NCI-H2171 treated with DMSO at 0.1 percent for 48 hours (cell line): ENCODE measurements at regions not wholly inside any gene's neighbourhood (a gene's known extent, or its start where the extent isn't known, plus 50 kb on each side); places are given as distances from the start of the nearest gene placed in this dataset.

Experiments
- DNase-seq: peaks from one replicate; lab custom pipeline; 2025; lab: John Stamatoyannopoulos, UW

DNA sequence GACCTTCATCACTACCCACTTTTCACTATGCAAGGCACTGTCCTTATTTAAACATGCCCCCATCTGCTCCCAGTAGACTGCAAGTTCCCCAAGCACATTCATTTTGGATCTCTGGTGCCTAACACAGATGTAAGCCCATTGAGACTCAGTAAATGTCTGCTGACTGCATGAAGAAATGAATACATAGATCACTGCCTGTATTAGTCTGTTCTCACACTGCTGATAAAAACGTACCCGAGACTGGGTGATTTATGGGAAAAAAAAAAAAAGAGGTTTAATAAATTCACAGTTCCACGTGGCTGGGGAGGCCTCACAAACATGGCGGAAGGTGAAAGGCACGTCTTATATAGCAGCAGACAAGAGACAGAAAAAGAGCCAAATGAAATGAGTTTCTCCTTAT is 204.9 kb downstream of the ATG4C start:
- no peak for DNase-seq

- peak; percentile 2 for DNase-seq
These were observed 205.6 kb downstream of the ATG4C start for GRCh38 chr1:62989497-62989896.

- DNase-seq: peak; percentile 27
These were observed 207.2 kb downstream of the ATG4C start for GRCh38 chr1:62991152-62991551.

DNA sequence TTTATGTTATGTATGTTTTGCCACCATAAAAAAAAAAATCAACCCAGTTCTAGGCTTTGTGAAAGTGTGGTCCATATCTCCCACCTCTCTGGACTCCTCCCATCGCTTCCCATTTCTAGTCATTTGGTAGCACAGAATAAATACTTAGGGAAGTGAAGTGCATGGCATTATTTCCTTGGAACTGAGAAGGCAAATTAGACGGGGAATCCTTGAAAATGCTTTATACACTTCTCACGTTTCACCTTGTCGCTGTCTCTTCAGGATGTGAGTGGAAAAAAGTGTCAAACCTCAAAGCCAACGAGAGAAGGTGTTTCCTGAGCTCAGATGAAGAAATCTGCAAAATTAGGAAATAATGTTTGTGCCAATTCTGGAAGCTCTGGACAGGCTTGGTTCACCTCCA is 209.9 kb downstream of the ATG4C start:
- DNase-seq: no peak

DNA sequence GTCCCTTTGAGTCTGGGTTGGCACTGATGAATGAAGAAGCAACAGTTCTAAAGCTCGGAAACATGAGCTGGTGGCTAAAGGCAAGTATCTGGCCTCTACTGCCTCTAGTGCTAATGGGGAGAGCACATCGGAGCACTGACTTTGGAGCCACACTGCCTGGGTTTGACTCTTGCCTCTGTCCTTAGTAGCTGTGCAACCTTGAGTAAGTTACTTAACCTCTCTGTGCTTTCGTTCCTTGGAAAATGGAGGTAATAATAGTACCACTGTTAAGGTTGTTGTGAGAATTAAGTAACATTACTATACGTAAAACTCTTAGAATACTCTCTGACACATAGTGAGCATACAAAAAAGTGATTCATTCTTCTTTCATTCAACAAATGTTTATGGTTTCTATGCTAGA is 211.2 kb downstream of the ATG4C start:
- DNase-seq: no peak

DNA sequence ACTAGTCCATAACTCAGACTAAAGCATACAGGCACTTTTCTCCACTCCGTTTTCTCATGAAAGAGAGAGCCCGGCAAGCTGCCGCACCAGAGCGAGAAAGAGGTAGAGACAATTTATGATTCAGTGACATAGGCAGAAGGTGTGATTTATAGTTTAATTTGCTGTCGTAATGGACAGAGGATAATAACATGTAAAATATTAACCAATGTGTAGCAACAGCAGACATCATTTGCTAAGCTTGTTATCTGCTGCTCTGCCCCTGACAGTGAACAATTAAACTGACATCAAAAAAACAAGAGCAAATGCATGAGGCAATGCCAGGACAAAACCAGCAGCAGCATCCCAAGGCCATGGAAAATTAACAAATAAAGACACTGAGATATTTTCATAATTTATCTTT is 214.0 kb downstream of the ATG4C start:
- no peak for DNase-seq

GRCh38 chr1:62998845-62999649 is 215.1 kb downstream of the ATG4C start:
- DNase-seq: no peak

DNA sequence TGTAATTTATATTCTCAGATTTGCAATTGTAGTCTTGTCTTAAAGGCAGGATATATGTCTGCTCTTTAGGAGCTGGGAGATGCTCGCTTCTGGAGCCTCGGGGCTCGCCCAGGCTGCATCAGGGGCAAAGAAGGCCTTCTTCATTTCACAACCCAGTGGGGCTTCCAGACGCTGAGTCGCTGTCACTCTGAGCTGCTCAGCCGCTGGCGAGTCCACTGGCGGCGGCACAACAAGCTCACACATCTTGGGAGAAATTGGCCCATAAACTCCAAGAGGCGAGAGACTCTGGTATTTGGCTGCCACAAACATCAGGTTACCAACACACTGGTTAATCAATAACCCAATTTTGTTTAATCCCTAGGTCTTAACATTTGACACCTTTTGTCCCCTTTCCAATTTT is 216.6 kb downstream of the ATG4C start:
- no peak for DNase-seq

- peak; percentile 2 for DNase-seq
These were observed 220.9 kb downstream of the ATG4C start for GRCh38 chr1:63004868-63005267.

- DNase-seq: no peak
These were observed 221.9 kb downstream of the ATG4C start for GRCh38 chr1:63005812-63006211.

DNA sequence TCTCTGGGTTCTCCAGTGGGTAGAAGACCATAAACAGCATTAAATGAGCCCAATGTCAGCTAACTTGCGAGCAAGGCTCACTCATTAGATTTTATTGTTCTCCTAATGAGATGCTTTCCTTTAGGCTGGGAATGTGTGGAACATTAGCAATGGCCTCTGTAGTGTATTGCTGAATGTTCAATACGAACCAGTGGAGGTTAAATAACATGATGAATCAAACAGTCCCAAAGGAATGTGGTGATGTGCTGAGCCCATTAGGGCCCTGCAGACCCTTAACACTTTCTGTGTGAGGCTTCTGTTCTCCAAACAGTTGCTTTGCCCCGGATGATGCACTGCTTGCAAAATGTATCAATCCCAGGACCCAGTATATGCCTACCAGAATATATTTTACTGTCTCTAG is 225.5 kb downstream of the ATG4C start:
- no peak for DNase-seq

- no peak for DNase-seq
These were observed 227.2 kb downstream of the ATG4C start for GRCh38 chr1:63010913-63011660.

DNA sequence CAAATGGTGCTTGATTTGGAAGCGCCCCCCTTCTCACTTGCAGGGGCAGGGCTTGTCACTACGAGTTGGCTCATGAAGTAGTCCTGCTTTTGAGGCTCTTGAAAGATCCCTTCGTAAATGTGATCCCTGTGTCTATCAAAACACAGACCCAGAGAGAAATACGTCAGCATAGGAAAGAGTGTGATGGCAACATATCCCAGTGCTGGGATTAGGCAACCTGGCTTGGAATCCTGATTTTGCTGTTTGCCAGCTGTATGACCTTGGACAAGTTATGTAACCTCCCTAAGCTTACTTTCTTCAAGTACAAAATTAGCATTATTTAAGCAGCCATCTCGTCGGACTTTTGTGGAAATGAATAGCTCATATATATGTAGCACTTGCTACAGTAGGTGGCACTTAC is 228.4 kb downstream of the ATG4C start:
- no peak for DNase-seq

DNA sequence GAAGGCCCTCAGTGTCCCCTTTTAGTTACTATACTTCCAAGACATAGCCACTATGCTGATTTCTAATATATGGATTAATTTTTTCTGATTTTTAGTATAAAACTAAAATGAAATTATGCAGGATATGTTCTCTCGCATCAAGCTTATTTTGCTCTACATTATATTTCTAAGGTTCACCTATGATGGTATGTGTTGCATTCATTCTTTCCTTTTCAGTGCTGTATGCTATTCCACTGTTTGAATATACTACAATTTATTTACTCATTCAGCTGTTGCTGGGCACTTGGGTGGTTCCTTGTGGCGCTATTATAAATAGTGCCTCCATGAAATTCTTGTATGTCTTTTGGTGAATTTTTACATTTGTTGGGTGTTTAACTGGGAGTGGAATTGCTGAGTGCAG is 230.3 kb downstream of the ATG4C start:
- DNase-seq: no peak

GRCh38 chr1:63022319-63022718 is 238.4 kb downstream of the ATG4C start:
- no peak for DNase-seq

DNA sequence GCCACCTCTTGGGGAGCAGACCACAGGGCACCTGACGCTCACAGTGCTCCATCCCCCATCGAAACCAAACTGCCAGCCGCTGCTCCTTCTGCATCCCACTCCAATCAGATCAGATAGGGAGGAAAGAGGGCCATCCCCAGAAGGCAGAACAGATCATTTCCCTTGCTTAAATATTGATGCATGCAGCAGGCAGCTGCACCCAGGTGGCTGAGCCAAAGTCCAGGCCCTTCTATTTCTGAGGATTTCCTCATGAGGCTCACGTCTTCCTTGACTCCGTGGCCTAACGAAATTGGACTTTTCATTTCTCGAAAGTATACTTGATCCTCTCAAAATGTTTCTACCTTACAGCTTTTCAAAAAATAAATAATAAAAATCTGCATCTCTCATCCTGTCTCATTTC is 239.2 kb downstream of the ATG4C start:
- DNase-seq: no peak

DNA sequence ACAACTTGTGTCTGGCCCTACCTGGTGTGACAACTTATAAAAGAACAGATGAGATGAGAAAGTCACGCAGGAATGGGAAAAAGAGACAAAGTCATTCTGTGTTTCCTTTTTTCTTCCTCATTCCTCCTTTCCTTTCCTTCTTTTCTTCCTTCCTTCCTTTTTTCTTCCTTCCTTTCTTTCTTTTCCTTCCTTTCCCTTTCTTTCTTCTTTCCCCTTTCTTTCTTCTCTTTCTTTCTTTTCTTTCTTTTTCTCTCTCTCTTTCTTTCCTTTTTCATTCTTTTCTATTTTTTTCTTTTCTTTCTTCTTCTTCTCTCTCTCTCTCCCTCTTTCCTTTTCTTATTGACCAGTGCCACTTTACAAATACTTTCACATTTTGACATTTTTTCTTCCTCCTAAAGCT is 239.7 kb downstream of the ATG4C start:
- DNase-seq: no peak

- DNase-seq: no peak
These were observed 240.2 kb downstream of the ATG4C start for GRCh38 chr1:63024132-63024531.

DNA sequence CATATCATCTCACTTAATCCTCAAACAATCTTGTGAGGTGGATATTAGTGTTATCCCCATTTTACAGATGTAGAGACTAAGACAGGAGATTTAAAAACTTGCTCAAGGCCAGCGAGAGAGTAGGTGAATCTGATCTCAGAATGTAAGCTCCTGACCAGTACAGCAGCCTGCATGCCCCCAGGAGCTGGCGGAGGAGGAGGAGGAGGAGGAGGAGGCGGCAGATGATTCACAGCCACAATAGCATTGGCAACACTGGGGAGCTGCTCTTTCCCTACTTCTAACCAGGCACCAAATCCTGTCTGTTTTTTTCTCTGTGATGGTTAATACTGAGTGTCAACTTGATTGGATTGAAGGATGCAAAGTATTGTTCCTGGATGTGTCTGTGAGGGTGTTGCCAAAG is 243.2 kb downstream of the ATG4C start:
- no peak for DNase-seq

GRCh38 chr1:63032171-63032570 is 248.2 kb downstream of the ATG4C start:
- no peak for DNase-seq

DNA sequence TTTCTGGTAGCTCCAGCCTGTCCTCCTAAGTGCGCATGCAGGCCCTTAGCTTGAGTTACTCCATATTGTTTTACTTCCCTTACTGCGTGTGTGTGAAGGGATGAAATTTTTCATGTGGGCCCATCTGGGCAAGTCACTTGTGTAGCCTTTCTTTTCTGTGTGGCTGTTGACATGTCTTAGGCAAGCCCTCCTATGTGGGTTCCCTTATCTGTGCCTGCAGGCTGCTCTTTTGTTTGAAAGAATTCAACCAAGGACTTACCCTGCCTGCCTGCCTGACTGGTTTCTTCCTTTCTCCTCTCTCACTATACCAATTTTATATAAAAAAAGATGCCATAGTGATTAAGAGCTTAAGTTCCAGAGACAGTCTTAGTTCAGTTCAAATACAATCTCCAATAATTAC is 249.3 kb downstream of the ATG4C start:
- no peak for DNase-seq

DNA sequence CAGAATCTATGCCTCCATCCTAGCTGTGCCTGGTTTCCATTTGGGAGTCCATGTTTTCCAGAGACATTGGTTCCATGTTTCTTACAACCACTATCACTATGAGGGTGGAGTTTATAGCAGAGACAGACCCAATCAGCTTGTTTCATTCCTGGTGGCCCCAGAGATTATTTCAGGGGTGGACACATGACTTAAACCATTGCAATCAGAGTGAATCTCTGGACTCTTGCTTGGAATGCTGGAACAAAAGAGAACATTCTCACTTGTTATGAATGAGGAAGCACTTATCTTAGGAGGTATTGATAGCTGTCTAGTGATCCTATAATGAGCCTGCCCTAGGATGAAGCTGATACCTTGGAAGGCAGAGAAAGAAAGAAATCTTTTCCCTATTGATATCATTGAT is 250.3 kb downstream of the ATG4C start:
- no peak for DNase-seq

DNA sequence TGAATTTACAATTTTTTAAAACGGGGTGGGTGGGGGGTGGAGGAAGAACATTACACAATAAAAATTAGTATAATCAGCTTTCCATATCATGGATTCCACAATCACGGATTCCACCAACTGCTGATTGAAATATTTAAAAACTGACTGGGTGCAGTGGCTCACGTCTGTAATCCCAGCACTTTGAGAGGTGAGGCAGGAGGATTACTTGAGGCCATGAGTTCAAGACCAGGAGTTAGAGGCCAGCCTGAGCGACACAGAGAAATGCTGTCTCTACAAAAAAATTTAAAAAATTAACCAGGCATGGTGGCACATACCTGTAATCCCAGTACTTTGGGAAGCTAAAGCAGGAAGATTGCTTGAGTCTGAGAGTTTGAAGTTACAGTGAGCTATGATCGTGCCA is 254.7 kb downstream of the ATG4C start:
- DNase-seq: no peak

GRCh38 chr1:63041660-63042059 is 257.7 kb downstream of the ATG4C start:
- no peak for DNase-seq
